ENCODE measurements at regions not wholly inside any gene's neighbourhood (a gene's known extent, or its start where the extent isn't known, plus 50 kb on each side); places are given as distances from the start of the nearest gene placed in this dataset.

DNA sequence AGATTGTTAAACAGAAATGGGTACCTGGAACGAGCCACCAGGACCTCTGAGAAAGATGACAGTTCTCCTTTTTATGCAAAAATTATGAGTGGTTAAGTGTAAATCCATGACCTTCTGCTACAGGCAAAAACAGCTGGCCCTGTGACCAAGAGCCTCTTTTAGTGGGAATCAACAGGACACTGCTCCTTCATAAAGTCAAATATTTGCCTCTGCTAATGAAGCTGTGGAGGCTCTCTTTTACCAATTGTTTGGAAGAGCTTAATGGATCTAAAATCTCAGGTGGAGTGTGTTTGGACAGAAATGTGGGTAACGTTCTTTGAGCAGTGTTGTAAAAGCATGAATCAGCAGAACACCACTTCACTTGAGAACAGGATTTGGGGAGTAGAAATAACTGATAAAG is 117.5 kb upstream of the PCSK2 start:
- no peak for DNase-seq (ENCODE audit: low read depth)

DNA sequence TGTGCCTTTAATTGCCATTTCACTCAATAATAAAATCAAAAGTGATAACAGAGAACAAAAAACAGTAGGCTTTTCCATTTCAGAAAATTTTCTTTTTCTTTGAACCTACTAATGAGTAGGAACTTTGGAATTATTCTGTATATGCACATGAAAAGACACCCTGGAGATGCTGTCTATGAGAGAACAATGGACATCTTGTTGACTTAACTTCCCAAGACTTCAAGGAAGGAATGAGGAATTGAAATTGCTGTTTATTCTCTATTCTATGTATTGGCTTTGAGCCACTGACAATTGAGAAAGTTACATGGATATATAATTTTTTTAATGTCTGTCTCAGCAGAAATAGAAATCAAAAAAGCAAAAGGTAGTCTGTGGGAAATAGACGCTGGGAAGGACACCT is 98.6 kb upstream of the PCSK2 start:
- no peak for DNase-seq (ENCODE audit: low read depth)

DNA sequence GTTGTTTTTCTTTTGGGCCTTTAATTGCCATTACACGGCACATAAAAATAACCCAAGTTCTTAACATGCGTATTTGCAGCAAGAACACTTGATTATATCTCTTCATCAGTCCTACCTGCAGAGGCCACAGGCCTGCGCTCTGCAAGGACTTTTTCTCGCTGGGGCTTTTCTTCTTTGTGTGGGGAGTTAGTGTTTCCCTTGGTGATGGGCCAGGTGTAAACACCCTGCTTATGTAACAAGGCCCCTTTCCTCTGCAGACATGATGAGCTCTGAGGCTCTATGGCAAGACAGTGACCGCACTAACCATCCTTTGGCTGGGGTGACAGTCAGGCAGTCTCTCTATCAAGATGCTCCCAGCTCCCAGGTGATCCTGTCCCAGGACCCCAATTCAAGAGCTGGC is 97.8 kb upstream of the PCSK2 start:
- no peak for DNase-seq (ENCODE audit: low read depth)

DNA sequence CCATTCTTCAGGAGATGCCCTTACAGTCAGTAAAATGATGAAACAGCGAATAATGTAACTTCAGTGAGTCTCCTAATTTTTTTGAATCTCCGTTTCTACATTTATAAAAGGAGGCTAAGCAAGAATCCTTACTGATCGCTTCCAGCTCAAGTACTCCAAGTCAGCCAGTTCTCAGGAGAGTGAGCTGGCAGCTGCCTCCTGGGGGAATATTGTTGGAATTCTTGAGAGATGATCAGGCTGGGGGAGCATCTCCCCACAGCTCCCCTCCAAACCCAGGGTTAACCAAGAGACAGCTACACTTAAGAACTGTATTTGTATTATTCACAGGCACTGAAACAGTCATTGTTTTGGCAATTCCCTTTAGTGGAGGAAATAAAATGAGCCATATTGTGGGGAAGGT is 89.1 kb upstream of the PCSK2 start:
- no peak for DNase-seq (ENCODE audit: low read depth)

- no peak for DNase-seq (ENCODE audit: low read depth)
Measured at GRCh38 chr20:17138237-17138636, 88.6 kb upstream of the PCSK2 start.

- DNase-seq (ENCODE audit: low read depth): no peak
Measured at GRCh38 chr20:17140894-17141293, 85.9 kb upstream of the PCSK2 start.

GRCh38 chr20:17141568-17141967 is 85.3 kb upstream of the PCSK2 start:
- DNase-seq (ENCODE audit: low read depth): no peak

DNA sequence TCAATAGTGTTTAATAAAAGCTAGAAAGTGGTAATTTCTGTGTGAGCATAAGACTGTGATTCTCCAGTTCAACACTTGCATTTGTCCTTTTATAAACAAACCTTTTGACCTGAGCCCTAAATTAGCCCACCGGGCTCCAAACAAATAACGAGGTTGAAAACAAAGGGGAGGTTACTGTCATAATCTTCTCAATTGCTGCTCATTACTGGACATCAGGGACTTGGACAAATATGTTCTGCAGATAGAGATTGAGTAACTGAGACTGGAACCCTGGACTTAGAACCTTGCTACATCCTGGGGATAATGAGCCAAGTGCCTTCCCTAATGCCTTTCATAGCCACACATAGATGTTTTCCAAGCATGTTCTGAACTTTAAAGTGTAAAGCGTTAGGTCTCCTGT is 84.2 kb upstream of the PCSK2 start:
- no peak for DNase-seq (ENCODE audit: low read depth)

DNA sequence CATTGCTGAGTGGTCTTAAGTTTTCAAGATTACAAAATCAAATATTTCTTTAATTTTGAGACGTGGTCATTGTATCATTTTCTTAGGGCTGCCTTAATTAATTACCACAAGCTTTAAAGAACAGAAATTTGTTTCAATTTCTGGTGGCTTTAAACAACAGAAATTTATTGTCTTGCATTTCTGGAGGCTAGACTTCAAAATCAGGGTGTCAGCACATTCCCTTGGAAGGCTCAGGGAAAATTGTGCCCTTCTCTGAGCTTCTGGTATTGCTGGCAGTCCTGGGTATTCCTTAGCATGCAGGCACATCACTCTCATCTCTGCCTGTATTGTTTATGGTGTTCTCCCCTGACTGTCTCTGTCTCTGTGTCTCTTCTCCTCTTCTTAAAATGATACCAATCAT is 76.0 kb upstream of the PCSK2 start:
- no peak for DNase-seq (ENCODE audit: low read depth)

DNA sequence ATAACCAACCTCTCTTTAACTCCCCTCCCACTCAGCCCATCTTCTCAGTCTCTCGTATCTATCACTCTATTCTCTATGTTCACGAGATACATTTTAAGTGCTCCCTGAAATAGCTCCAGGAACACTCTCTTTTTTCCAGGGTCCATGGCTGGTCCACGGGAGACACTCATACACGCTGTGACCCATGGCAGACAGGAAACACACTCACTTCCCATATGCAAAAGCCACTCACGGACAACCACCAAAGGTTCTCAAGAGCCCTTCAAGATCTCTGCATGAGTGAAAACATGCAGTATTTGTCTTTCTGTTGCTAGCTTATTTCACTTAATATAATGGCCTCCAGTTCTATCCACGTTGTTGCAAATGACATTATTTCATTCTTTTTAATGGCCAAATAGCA is 71.4 kb upstream of the PCSK2 start:
- DNase-seq (ENCODE audit: low read depth): no peak

DNA sequence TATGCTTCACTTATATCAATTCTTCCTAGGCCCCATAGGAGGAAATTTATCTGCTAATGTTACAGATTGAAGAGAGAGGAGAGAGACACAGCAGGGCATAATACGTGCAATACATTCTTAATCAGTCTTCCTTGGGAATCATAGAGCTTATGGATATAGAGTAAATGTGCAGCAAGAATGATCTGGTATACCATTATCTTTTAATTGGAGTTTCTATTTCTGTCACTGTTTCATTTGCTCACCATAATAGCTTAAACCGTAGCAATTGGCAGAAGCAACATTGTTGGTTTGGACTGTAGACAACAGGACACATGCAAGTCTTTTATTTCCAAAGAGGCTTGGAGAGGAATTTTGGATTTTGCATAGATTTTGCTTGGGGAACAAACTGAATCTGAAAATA is 68.1 kb upstream of the PCSK2 start:
- DNase-seq (ENCODE audit: low read depth): no peak

- DNase-seq (ENCODE audit: low read depth): no peak
Measured at GRCh38 chr20:17161673-17162481, 65.0 kb upstream of the PCSK2 start.

DNA sequence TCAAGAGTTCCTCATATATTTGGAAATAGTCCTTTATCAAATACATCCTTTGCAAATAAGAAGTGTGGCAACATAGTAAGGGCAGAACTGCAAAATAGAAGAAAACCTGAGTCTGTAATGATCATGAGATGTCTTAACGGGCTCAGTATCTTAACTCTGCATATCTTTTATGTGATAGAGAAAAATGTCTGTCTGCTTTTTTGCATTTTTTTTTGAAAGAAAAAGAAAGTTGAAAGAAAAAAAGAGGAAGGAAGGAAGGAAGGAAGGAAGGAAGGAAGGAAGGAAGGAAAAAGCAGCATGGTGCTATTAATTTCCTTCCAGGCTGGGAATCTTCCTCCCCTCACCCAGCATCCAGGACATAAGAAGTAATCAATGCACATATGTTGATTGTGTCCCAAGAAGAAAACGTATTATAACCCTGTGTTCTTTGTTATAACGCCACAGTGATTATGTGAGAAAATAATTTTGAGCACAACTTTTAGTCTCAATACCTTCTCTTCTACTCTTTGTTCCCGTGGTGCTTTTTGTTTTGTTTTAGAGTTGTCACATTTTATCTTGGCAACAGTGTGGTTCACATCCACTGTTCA is 58.7 kb upstream of the PCSK2 start:
- DNase-seq (ENCODE audit: low read depth): no peak

DNA sequence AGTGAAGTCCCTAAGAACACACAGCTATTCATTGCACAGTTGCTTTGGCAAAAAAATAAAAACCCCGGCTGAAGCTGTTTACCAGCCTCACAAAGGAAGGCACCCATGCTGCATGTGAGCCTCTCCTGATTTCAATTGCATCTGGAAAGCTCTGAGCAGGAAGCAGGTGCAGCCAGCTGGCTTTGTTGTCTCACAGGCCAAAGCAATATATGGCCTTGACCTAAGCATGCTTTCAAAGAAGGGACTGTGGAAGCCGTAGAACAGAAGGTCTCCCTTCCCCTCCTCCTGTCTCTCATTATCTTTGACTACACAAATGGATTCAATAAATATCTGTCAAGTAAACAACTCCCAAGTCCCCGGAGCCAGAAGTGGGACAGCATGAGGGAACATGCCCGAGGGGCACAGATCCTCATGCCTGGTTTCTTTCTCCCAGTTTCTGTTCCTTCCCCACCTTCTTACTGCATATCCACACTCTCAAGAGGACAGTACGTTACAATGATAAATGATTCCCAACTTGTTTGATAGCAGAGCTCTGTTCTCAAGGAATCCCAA is 57.2 kb upstream of the PCSK2 start:
- no peak for DNase-seq (ENCODE audit: low read depth)

DNA sequence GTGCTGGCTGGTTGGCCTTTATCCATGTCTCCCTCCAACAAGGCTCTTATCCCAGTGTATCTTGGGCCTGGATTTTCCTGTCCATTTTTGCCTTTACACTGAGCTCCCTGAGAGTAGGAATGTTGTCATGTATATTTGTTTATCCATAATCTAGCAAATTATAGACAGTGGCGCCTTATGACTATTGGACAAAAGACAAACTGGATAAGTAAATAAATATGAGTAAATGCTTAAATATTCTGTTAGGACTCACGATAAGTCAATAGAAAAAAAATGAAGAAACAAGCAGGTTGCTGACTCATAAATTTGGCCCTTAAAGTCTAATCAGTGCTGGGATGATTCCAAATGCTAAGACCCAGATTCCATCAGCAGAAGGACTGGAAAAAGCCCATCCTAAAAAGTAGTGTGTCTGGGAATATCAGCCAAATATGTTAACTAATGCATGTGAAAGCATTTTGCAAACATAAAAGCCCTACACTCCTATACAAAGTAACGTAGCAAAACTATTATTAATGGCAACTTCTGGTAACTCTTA is 55.0 kb upstream of the PCSK2 start:
- DNase-seq (ENCODE audit: low read depth): no peak

GRCh38 chr20:17172836-17173516 is 53.9 kb upstream of the PCSK2 start:
- DNase-seq (ENCODE audit: low read depth): no peak
